ENCODE measurements at regions not wholly inside any gene's neighbourhood (a gene's known extent, or its start where the extent isn't known, plus 50 kb on each side); places are given as distances from the start of the nearest gene placed in this dataset.

GRCh38 chr18:2050702-2051201 lies 520.6 kb downstream of the METTL4 start:
- 49% methylated on average over 3 of the region's 3 CpGs for WGBS (ENCODE audit: insufficient coverage, low coverage, low lambda C conversion rate, missing lambda C conversion rate)
- intact Hi-C loops (cut with DNase I): no loop called here
- TF ChIP-seq POLR2A (IDR thresholded peaks at IDR 0.05): no peak
- TF ChIP-seq, protein P1, sequence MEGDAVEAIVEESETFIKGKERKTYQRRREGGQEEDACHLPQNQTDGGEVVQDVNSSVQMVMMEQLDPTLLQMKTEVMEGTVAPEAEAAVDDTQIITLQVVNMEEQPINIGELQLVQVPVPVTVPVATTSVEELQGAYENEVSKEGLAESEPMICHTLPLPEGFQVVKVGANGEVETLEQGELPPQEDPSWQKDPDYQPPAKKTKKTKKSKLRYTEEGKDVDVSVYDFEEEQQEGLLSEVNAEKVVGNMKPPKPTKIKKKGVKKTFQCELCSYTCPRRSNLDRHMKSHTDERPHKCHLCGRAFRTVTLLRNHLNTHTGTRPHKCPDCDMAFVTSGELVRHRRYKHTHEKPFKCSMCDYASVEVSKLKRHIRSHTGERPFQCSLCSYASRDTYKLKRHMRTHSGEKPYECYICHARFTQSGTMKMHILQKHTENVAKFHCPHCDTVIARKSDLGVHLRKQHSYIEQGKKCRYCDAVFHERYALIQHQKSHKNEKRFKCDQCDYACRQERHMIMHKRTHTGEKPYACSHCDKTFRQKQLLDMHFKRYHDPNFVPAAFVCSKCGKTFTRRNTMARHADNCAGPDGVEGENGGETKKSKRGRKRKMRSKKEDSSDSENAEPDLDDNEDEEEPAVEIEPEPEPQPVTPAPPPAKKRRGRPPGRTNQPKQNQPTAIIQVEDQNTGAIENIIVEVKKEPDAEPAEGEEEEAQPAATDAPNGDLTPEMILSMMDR (IDR thresholded peaks at IDR 0.05): no peak
- Histone ChIP-seq H3K4me1 (no peaks in the 10 kb centered on the region), H3K4me3 (no peak overlapping the region), H3K9me3 (no peaks in the 10 kb centered on the region), H3K27ac (no peak overlapping the region), H3K27me3 (no peaks in the 10 kb centered on the region), H3K36me3 (no peaks in the 10 kb centered on the region)
- ATAC-seq (no peak), DNase-seq (no peak)

- no peak overlapping the region for H3K4me3 ChIP-seq
- no peaks in the 10 kb centered on the region for H3K36me3 ChIP-seq
- 60% methylated on average over 3 of the region's 3 CpGs for WGBS (ENCODE audit: insufficient coverage, low coverage, low lambda C conversion rate, missing lambda C conversion rate)
- TF ChIP-seq, protein P1 (IDR thresholded peaks at IDR 0.05): no peak
- no peak for TF ChIP-seq POLR2A (IDR thresholded peaks at IDR 0.05)
- no peak overlapping the region for H3K27ac ChIP-seq
- no peak for DNase-seq
- H3K4me1 ChIP-seq: no peaks in the 10 kb centered on the region
- ATAC-seq: no peak
- no peaks in the 10 kb centered on the region for H3K27me3 ChIP-seq
- intact Hi-C loops (cut with DNase I): no loop called here
- no peaks in the 10 kb centered on the region for H3K9me3 ChIP-seq
These were observed 517.7 kb downstream of the METTL4 start for GRCh38 chr18:2053490-2054089.

DNA sequence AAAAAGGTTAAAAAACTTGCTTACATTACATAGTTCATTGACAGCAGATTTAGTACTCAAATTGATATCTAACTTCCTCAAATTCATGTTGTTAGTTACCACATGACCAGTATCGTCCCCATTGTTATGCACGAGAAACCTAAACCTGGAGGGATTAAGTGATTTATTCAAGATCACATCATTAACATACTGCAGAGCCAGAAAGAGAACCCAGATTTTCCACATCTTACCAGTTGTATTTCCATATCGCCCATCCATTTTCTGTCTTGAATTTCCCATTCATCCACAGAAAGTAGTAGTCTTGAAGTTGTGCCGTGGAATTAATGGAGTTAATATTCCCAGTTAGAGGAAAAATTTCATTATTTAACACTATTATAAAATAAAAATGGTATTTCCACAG lies 512.0 kb downstream of the METTL4 start:
- Histone ChIP-seq H3K27me3 (no peaks in the 10 kb centered on the region), H3K4me1 (no peaks in the 10 kb centered on the region), H3K9me3 (no peaks in the 10 kb centered on the region), H3K4me3 (no peak overlapping the region), H3K27ac (no peak overlapping the region), H3K36me3 (no peaks in the 10 kb centered on the region)
- ATAC-seq (no peak), DNase-seq (no peak)
- intact Hi-C loops (cut with DNase I): no loop called here
- WGBS (ENCODE audit: insufficient coverage, low coverage, low lambda C conversion rate, missing lambda C conversion rate): 43% methylated on average over 4 of the region's 4 CpGs
- TF ChIP-seq POLR2A (IDR thresholded peaks at IDR 0.05): no peak
- TF ChIP-seq, protein P1 (IDR thresholded peaks at IDR 0.05): no peak

DNA sequence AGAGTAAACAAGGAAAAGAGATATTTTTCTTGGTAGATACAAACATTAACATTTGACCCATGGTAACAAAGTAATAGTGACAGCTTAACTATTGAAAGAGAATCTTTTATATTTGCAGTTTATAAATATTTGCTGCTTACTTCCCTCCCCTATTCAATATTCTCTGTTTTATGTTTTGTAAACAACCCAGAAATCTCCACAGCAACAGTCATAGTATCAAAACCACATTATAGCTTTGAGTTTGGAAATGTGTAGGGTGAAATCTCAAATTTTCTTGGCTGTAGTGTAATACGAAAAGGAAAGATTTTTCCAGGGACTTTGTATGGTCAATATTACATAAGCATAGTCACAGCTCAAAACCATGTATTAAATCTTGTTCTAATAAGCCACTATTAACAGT lies 511.2 kb downstream of the METTL4 start:
- Histone ChIP-seq H3K4me1 (no peaks in the 10 kb centered on the region), H3K4me3 (no peak overlapping the region), H3K27ac (no peak overlapping the region), H3K27me3 (no peaks in the 10 kb centered on the region), H3K9me3 (no peaks in the 10 kb centered on the region), H3K36me3 (no peaks in the 10 kb centered on the region)
- ATAC-seq (no peak), DNase-seq (no peak)
- intact Hi-C loops (cut with DNase I): no loop called here
- 74% methylated on average over 1 of the region's 1 CpG for WGBS (ENCODE audit: insufficient coverage, low coverage, low lambda C conversion rate, missing lambda C conversion rate)
- TF ChIP-seq POLR2A (IDR thresholded peaks at IDR 0.05): no peak
- TF ChIP-seq, protein P1 (IDR thresholded peaks at IDR 0.05): no peak

Data from right lobe of liver (tissue), 6 donors.